Panc1 (cell line): ENCODE measurements at regions not wholly inside any gene's neighbourhood (a gene's known extent, or its start where the extent isn't known, plus 50 kb on each side); places are given as distances from the start of the nearest gene placed in this dataset.

ENCODE experiments used
- ATAC-seq: fragments of 200-7000 bp; cut with Tn5 transposase; 2 replicates; pipeline ENCODE4 v1.9.1; 2020; ENCODE audit warnings: mild to moderate bottlenecking, moderate library complexity
- BruUV-seq: library from RNA; stranded (reverse); fragments of 400-500 nt; replicated peaks from 2 replicates; lab custom pipeline; 2021; lab: Mats Ljungman, UMichigan
- CTCF ChIA-PET: fragments of 300-600 bp; sonication (Branson Sonifier 250); formaldehyde crosslinking; loops from one replicate; lab custom pipeline; 2022; ENCODE audit warnings: antibody characterized with exemption; lab: Charles Lee
- POLR2A ChIA-PET: fragments of 300-600 bp; sonication (Branson Sonifier 250); formaldehyde crosslinking; loops from one replicate; lab custom pipeline; 2022; ENCODE audit warnings: antibody characterized with exemption; lab: Charles Lee
- DNase-seq: peaks from one replicate; pipeline ENCODE4 v3.0.0-alpha.2; 2010; ENCODE audit warnings: low read depth, low spot score
- H3K27ac ChIP-seq: 2 replicates; pipeline ENCODE4 v1.5.1; 2011; ENCODE audit warnings: mild to moderate bottlenecking, low read length, inconsistent platforms
- H3K27me3 ChIP-seq: fragments of 200-500 bp; sonication (Bioruptor generic); 2 replicates; pipeline ENCODE4 v1.6.0; 2014; ENCODE audit warnings: low read length, inconsistent platforms; ENCODE audit not compliant: control insufficient read depth, insufficient read depth
- H3K36me3 ChIP-seq: fragments of 200-500 bp; sonication (Bioruptor generic); 2 replicates; pipeline ENCODE4 v1.5.1; 2014; ENCODE audit warnings: inconsistent platforms, mild to moderate bottlenecking, low read length, moderate library complexity; ENCODE audit not compliant: control insufficient read depth, insufficient read depth
- H3K4me1 ChIP-seq: 2 replicates; pipeline ENCODE4 v1.5.1; 2011; ENCODE audit warnings: inconsistent platforms, mild to moderate bottlenecking, low read length, moderate library complexity; ENCODE audit not compliant: control insufficient read depth, insufficient read depth
- H3K4me3 ChIP-seq, 2 experiments: 2 replicates each; pipeline ENCODE4 v1.5.1; 2011 to 2012; ENCODE audit warnings: low read depth in 2 of 2, low read length in 2 of 2, mild to moderate bottlenecking in 2 of 2, inconsistent platforms in 1 of 2, moderate library complexity in 1 of 2
- H3K9me3 ChIP-seq: fragments of 200-500 bp; sonication (Bioruptor generic); 2 replicates; pipeline ENCODE4 v1.5.1; 2014; ENCODE audit warnings: low read depth, mild to moderate bottlenecking, inconsistent platforms, low read length, moderate library complexity; ENCODE audit not compliant: control insufficient read depth, insufficient read depth
- CTCF ChIP-seq: fragments of 450-650 bp; IDR thresholded peaks from 2 replicates; pipeline ENCODE4 v1.5.1; 2017; ENCODE audit warnings: mild to moderate bottlenecking
- POLR2AphosphoS5 ChIP-seq: IDR thresholded peaks from 2 replicates; pipeline ENCODE4 v1.6.1; 2012; ENCODE audit warnings: mild to moderate bottlenecking, low read depth, low read length, moderate library complexity
- REST ChIP-seq, 2 experiments: IDR thresholded peaks; 2 replicates each; pipeline ENCODE4 v1.6.1; 2011 to 2012; ENCODE audit warnings: low read depth in 2 of 2, control low read depth in 1 of 2, low read length in 1 of 2, mild to moderate bottlenecking in 1 of 2, moderate library complexity in 1 of 2; ENCODE audit not compliant: insufficient read depth in 1 of 2
- SIN3A ChIP-seq: IDR thresholded peaks from 2 replicates; pipeline ENCODE4 v1.6.1; 2012; ENCODE audit warnings: low read depth, mild to moderate bottlenecking, low read length, moderate library complexity, borderline replicate concordance; ENCODE audit not compliant: insufficient read depth
- TCF7L2 ChIP-seq: IDR thresholded peaks from 2 replicates; pipeline ENCODE4 v1.6.1; 2011; ENCODE audit warnings: mild to moderate bottlenecking, low read depth, low read length, inconsistent platforms
- in situ Hi-C: cut with HindIII; loops from 2 replicates; pipeline ENCODE4 v1.10.0; 2016; ENCODE audit warnings: low sequenced_read_pairs, low pct_unique_long_range_greater_than_20kb
- intact Hi-C: fragments of 100-400 bp; cut with micrococcal nuclease; formaldehyde crosslinking; loops from one replicate; pipeline ENCODE4 v1.10.0; 2022; ENCODE audit not compliant: unreplicated experiment

- H3K4me1 ChIP-seq, result no peaks in the 10 kb centered on the region
- DNase-seq, result no peak
- H3K36me3 ChIP-seq, result no peaks in the 10 kb centered on the region
- H3K9me3 ChIP-seq, result no peaks in the 10 kb centered on the region
- no TSS peak for BruUV-seq
- no peaks in the 10 kb centered on the region for H3K27me3 ChIP-seq
- H3K27ac ChIP-seq, result no peak overlapping the region
- no peak for TF ChIP-seq TCF7L2
- TF ChIP-seq POLR2AphosphoS5, result no peak
- no peak for TF ChIP-seq SIN3A
- no peak for TF ChIP-seq REST (IDR thresholded peaks at IDR 0.05; ENCODE audit: insufficient read depth in 1 of 2, low read depth in 2 of 2, low read length in 1 of 2)
- no peak for TF ChIP-seq CTCF
- ATAC-seq, result no peak
- in situ Hi-C loops (no loop called here), intact Hi-C loops (no loop called here)
- no peak overlapping the region for H3K4me3 ChIP-seq
- ChIA-PET POLR2A (interaction anchor here (0.7 kb wide), 1 partner anchor 42 kb away, joined by 4 read pairs; no protein-coding TSS in a partner anchor), CTCF (interaction anchor here (0.6 kb wide), 1 partner anchor 16 kb away, joined by 3 read pairs; no protein-coding TSS in a partner anchor)
These were observed 315.7 kb upstream of the C11orf87 start for GRCh38 chr11:109106151-109106906.

- no TSS peak for BruUV-seq
- H3K27me3 ChIP-seq, result no peaks in the 10 kb centered on the region
- DNase-seq (no peak), ATAC-seq (no peak)
- in situ Hi-C loops (no loop called here), intact Hi-C loops (no loop called here)
- no peaks in the 10 kb centered on the region for H3K36me3 ChIP-seq
- H3K9me3 ChIP-seq, result no peaks in the 10 kb centered on the region
- TF ChIP-seq SIN3A (no peak), CTCF (no peak), POLR2AphosphoS5 (no peak), REST (IDR thresholded peaks at IDR 0.05; ENCODE audit: insufficient read depth in 1 of 2, low read depth in 2 of 2, low read length in 1 of 2) (no peak), TCF7L2 (no peak)
- H3K4me1 ChIP-seq, result no peaks in the 10 kb centered on the region
- POLR2A ChIA-PET, result no interaction called here
- H3K27ac ChIP-seq, result no peak overlapping the region
- H3K4me3 ChIP-seq, result no peak overlapping the region
- CTCF ChIA-PET, result no interaction called here
These were observed 312.8 kb upstream of the C11orf87 start for GRCh38 chr11:109109150-109109549.
